ENCODE measurements at regions not wholly inside any gene's neighbourhood (a gene's known extent, or its start where the extent isn't known, plus 50 kb on each side); places are given as distances from the start of the nearest gene placed in this dataset.

DNA sequence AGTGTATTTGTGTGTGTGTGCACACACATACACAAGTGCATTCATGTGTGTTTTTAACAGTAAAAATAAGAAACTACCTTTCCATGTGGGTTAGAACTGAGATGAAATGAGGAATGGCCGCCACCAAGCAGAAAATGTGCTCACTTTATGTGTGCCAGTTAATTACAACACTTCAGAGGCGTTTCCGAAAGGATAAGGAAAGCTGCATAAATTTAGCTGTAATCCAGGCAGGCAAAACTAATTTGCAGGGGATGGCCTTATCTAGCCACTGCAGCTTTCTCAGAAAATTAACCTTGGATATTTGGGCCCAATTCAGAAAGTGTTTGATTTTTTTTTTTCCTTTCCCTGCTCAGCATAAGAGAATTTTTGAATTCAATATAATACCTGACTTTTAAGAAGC is 328.8 kb upstream of the PHF14 start:
- CTCF ChIA-PET = no interaction called here
- H3K36me3 Mint-ChIP-seq = no peaks in the 10 kb centered on the region
- POLR2A ChIA-PET = no interaction called here
- H3K4me1 Mint-ChIP-seq = no peaks in the 10 kb centered on the region
- no peaks in the 10 kb centered on the region; the same call in 1 of the 2 replicates for H3K27me3 Mint-ChIP-seq (ENCODE audit: low read depth)
- no peaks in the 10 kb centered on the region for H3K9me3 Mint-ChIP-seq
- TF ChIP-seq E2F5 (CRISPR knock-in tag; IDR thresholded peaks at IDR 0.05) (no peak), ZNF671 (CRISPR knock-in tag; IDR thresholded peaks at IDR 0.05) (no peak), NFYB (CRISPR knock-in tag; conservative IDR thresholded peaks at IDR 0.05; ENCODE audit: low read depth) (no peak), ZBTB21 (CRISPR knock-in tag; IDR thresholded peaks at IDR 0.05; ENCODE audit: borderline replicate concordance) (no peak), GABPB1 (CRISPR knock-in tag; IDR thresholded peaks at IDR 0.05) (no peak), CREB1 (CRISPR knock-in tag; IDR thresholded peaks at IDR 0.05) (no peak), PRDM15 (CRISPR knock-in tag; IDR thresholded peaks at IDR 0.05) (no peak)
- TF ChIP-seq, protein P1, sequence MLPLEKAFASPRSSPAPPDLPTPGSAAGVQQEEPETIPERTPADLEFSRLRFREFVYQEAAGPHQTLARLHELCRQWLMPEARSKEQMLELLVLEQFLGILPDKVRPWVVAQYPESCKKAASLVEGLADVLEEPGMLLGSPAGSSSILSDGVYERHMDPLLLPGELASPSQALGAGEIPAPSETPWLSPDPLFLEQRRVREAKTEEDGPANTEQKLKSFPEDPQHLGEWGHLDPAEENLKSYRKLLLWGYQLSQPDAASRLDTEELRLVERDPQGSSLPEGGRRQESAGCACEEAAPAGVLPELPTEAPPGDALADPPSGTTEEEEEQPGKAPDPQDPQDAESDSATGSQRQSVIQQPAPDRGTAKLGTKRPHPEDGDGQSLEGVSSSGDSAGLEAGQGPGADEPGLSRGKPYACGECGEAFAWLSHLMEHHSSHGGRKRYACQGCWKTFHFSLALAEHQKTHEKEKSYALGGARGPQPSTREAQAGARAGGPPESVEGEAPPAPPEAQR (CRISPR knock-in tag; IDR thresholded peaks at IDR 0.05) = no peak
- TF ChIP-seq, protein P2, sequence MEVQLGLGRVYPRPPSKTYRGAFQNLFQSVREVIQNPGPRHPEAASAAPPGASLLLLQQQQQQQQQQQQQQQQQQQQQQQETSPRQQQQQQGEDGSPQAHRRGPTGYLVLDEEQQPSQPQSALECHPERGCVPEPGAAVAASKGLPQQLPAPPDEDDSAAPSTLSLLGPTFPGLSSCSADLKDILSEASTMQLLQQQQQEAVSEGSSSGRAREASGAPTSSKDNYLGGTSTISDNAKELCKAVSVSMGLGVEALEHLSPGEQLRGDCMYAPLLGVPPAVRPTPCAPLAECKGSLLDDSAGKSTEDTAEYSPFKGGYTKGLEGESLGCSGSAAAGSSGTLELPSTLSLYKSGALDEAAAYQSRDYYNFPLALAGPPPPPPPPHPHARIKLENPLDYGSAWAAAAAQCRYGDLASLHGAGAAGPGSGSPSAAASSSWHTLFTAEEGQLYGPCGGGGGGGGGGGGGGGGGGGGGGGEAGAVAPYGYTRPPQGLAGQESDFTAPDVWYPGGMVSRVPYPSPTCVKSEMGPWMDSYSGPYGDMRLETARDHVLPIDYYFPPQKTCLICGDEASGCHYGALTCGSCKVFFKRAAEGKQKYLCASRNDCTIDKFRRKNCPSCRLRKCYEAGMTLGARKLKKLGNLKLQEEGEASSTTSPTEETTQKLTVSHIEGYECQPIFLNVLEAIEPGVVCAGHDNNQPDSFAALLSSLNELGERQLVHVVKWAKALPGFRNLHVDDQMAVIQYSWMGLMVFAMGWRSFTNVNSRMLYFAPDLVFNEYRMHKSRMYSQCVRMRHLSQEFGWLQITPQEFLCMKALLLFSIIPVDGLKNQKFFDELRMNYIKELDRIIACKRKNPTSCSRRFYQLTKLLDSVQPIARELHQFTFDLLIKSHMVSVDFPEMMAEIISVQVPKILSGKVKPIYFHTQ (CRISPR knock-in tag; IDR thresholded peaks at IDR 0.05) = no peak
- TF ChIP-seq, protein P3, sequence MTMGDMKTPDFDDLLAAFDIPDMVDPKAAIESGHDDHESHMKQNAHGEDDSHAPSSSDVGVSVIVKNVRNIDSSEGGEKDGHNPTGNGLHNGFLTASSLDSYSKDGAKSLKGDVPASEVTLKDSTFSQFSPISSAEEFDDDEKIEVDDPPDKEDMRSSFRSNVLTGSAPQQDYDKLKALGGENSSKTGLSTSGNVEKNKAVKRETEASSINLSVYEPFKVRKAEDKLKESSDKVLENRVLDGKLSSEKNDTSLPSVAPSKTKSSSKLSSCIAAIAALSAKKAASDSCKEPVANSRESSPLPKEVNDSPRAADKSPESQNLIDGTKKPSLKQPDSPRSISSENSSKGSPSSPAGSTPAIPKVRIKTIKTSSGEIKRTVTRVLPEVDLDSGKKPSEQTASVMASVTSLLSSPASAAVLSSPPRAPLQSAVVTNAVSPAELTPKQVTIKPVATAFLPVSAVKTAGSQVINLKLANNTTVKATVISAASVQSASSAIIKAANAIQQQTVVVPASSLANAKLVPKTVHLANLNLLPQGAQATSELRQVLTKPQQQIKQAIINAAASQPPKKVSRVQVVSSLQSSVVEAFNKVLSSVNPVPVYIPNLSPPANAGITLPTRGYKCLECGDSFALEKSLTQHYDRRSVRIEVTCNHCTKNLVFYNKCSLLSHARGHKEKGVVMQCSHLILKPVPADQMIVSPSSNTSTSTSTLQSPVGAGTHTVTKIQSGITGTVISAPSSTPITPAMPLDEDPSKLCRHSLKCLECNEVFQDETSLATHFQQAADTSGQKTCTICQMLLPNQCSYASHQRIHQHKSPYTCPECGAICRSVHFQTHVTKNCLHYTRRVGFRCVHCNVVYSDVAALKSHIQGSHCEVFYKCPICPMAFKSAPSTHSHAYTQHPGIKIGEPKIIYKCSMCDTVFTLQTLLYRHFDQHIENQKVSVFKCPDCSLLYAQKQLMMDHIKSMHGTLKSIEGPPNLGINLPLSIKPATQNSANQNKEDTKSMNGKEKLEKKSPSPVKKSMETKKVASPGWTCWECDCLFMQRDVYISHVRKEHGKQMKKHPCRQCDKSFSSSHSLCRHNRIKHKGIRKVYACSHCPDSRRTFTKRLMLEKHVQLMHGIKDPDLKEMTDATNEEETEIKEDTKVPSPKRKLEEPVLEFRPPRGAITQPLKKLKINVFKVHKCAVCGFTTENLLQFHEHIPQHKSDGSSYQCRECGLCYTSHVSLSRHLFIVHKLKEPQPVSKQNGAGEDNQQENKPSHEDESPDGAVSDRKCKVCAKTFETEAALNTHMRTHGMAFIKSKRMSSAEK (CRISPR knock-in tag; IDR thresholded peaks at IDR 0.05; ENCODE audit: borderline replicate concordance) = no peak
- TF ChIP-seq, protein P4, sequence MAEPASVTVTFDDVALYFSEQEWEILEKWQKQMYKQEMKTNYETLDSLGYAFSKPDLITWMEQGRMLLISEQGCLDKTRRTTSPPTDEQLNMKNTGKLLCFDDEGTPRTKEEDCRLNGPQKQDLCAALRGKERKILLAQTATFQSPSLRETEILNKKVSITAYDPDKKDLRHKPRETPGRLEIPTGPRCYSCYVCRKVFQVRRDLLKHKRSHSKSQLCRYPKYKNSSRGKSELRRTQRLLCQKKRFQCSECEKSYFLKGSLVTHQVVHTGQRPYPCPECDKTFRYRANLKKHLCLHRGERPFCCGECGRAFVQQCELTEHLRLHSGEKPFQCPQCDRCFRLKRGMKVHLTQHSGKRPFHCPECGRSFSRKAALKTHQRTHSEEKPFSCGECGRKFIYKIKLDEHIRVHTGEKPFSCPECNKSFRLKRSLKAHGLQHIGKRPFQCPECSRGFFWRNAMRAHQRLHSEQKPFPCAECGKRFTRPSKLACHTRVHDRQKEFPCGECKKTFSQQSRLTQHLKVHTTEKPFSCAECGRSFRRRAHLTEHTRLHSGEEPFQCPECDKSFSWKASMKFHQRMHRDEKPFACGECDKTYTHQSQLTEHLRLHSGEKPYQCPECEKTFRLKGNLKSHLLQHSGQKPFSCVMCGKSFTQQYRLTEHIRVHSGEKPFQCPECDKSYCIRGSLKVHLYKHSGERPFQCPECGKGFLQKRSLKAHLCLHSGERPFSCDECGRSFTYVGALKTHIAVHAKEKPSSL (CRISPR knock-in tag; conservative IDR thresholded peaks at IDR 0.05) = no peak
- ATAC-seq (no peak), DNase-seq (ENCODE audit: low spot score) (no peak)
- H3K27ac Mint-ChIP-seq = no peak overlapping the region
- H3K4me3 Mint-ChIP-seq = no peak overlapping the region

Measured in WTC11 (cell line).